GM19372 (cell line): ENCODE measurements at regions not wholly inside any gene's neighbourhood (a gene's known extent, or its start where the extent isn't known, plus 50 kb on each side); places are given as distances from the start of the nearest gene placed in this dataset.
"Not testable (repeated sequence)": the region's sequence is repeated elsewhere in the genome, so short reads cannot be mapped to it uniquely, and the experiment has no call there.

Source experiments
- ATAC-seq: cut with Tn5 transposase; IDR thresholded peaks from one replicate; pipeline ENCODE4 v1.9.1; 2021; ENCODE audit warnings: mild to moderate bottlenecking, low read depth, moderate library complexity; ENCODE audit not compliant: unreplicated experiment

DNA sequence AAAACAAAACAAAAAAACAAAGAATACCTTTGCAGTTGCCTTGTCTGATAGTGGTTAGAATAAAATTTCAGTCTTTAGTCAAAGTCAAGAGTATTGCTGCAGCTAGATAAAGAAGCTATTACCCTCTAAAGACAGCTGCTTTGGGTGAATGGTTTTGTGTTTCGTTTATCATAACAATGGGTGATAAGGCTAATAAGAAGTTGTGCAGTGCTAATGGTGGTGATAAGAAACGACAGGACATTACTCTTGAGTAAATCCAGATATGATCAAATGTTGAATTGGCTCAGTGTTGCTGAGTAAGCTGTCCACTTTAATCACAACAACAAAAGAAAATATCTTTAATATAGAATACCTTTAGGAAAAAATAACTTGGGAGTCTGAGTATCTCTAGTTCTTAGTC, 1825.3 kb downstream of the SLITRK5 start:
- no peak for ATAC-seq

DNA sequence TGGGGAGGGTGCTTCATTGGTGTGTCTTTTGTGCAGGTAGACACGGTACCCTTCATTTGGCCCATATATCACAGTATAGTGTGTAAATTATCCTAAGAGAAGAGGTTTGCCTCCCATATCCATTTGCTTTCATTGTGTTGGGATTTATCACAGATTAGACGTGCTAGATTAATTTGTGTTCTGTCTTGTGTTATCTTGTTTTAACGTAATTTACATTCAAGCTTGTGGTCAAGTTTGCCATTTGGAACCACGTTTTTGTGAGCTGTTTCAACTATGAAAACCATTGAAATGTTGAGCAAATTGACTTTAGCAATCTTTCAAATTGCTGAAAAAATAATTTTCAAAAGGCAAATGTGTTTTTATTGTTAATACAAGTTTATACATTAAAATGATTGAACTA, 1826.5 kb downstream of the SLITRK5 start:
- ATAC-seq = no peak

DNA sequence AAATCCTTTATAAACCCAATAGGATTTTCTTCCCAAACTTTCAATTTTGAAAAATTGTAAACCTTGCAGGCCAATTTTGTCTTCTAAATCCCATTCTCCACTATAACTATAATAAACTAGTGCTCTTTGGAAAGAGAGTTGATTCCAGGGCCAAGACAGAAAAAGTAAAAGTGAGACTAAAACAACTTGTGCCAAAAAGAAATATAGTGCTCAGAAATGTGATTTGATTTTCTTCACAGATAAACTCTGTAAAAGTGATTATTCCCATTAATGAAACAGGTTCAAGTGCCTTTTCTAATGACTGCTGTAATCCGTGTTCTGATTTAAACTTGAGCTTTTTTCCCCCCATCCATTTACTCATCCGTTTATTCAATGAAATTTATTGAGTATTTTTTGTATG, 1831.1 kb downstream of the SLITRK5 start:
- no peak for ATAC-seq

DNA sequence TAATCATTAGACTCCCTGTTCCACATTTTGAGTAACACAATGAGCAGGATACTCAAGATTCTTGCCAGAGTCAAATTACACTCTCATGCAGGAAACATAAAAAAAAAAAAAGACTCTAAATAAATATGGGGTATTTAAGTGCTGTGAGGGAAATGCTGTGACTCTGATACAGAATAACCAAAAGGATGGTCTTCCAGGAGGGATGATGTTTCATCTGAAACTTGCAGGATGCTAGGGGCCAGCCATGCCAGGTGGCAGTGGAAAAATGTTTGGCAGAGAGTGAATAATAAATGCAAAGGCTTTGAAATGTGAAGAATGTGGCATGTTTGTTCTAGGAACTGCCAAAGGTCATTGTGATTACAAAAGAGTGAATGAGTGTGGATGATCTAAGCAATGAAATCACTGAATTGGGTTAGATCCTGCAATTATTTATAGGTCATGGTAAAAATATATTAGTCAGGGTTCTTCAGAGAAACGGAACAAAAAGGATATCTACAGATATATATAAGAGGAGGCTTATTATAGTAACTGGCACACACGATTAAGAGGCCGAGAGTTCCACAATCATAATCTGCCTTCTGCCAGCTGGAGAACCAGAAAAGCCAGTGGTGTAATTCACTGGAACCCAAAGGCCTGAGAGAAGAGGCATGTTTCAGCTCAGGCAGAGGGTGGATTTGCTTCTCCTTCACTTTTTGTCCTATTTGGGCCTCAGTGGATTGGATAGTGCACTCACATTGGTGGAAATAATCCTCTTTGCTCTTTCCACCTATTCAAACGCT, 1832.8 kb upstream of the MIR17HG start:
- no peak for ATAC-seq

DNA sequence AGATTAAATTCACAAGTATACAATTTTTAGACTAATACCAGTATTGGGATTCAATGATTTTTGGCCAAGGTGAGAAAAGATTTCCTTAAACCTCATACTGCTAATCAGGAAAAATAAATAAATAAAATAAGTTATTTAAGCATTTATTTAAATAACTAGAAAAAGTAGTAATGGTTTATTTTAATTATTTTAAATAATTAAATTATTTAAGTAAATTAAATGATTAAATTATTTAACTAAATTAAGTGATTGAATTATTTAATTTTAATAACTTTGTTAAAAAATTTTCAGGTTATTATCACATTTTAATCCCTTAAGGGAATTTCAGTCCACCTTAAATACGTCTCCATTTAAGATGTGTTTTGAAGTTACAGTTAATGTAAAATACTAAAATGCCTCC, 1831.5 kb upstream of the MIR17HG start:
- no peak for ATAC-seq

DNA sequence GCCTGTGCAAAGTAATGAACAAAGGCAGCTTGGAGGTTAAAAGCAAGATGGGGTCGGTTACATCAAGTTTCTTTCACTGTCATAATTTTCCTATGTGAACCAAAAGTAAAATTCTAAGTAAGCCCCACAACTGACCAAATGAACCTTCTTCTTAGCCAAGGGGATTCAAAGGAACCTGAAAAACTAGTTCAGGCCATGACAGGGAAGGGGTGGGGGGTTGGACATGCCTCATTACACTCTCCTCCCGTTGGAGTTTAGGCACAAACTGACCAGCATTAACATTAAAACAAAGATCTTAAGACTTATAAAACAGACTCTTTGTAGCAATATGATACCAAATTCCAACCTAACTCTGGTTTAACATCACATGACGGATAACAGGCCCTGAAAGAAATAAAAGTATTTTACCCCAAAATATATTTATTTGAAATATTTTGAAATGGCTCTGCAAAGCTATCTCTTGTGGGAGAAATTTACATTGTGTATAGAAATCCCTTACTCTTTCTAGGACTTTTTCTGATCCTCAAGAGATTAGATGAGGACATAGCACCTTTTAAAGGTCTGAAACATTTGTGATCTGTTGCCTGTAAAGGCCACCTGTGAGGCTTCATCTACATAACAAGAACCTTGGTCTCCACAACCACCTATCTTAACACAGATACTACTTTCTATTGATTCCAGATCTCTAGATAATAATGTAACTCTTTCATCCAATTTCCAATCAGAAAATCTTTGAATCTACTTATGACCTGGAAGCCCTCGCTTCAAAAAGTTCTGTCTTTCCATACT, 1829.0 kb upstream of the MIR17HG start:
- ATAC-seq = no peak

DNA sequence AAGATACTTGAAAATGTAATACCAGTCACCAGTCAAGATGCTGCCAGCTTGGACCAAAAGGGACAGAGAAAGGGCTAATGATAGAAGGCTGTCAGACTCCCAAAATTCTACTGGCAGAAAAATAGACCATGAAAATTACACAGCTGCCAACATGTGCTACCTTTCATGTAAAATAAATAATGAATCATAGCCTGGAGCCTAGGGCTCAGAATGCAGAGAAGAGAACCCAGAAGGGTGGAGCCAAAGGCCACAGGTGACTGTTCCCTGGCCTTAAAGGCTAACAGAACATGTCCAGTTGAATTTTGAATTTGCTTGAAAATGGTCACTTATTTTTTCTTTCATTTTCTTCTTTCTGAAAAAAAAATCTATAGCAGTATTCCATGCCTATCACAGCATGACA, 1827.0 kb upstream of the MIR17HG start:
- no peak for ATAC-seq

DNA sequence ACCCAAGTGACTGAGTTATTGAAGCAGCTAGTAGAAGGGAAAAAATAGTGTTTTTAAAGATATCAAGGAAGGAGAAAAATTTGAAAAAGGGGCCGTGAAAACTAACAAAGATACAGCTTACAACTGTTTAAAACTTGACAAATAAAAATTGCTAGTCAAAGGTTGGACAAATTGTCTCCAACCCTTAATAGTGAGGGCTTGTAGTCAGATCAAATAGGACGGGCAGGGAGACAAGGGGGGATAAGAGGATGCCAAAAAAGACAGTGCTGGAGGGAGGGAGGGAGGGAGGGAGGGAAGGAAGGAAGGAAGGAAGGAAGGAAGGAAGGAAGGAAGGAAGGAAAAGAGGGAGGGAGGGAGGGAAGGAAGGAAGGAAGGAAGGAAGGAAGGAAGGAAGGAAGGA, 1825.8 kb upstream of the MIR17HG start:
- ATAC-seq = not testable (repeated sequence)

DNA sequence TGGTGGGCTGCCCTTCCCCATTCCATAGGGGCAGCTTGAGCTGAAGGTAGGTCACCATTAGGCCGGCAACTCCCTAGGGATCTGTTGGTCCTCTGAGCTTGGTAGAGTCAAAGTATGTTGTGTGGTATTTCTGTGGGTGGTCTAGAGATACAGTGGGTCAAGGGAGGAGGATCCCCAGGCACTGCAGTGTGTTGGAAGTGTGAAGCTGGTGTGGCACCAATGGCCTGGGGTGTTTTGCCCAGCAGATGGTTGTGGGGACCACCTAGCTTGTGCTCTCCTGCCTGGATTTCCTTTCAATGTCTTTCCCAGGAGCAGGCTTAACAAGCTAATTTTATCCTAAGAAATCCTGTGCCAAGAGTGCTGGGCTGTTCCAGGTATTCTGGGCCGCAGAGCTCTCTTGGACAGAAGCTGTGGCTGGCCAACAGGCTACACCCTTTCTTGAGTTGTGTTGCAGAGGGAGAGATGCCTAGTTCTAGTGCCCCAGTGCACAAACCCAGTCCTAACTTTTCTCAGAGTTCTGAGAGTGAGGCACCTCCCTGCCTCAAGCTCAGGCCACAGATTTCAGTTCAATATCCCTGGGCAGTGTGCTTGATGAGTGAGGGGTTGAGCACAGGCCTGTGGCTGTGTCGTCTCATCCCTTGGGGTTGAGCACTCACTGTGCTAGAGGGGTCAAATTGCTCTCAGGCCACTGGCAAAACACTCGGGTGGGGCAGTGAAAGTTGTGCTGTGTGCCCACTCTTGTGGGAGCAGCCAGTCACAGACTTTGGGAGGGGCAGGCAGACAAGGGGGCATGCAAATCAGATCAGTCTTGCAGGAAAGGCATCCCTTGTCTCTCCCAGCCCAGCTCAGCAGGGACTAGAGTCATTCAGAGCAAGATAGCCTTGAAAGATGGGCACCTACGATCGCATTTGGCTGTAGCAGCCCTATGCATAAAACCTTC, 1806.1 kb upstream of the MIR17HG start:
- no peak for ATAC-seq

DNA sequence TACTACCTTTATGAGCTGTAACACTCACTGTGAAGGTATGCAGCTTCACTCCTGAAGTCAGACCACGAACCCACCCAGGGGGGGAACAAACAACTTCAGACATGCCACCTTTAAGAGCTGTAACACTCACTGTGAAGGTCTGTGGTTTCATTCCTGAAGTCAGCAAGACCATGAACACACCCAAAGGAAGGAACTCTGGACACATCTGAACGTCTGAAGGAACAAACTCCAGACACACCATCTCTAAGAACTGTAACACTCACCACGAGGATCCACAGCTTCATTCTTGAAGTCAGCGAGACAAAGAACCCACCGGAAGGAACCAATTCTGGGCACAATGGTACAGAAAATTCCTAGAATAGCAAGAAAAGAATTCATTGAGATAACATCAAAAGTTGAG, 1796.5 kb upstream of the MIR17HG start:
- no peak for ATAC-seq

DNA sequence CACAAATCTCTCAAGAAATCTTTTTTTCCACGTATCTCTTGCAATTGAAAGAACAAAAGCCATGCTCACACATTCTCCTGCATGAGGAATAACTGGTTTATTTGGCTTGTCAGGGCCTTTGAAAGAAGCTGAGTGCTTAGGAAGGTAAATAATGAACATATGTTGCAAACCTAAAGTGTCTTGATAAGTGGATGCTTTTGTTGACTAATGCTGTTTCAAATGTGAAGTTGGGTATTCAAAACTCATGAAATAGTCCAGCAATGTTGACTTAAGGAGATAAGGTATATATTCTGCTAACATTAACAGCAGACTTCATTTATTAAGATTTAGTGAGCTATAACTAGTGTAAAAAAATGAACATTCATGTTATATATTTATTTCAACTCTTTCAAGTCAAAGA, 1792.7 kb upstream of the MIR17HG start:
- ATAC-seq = no peak

DNA sequence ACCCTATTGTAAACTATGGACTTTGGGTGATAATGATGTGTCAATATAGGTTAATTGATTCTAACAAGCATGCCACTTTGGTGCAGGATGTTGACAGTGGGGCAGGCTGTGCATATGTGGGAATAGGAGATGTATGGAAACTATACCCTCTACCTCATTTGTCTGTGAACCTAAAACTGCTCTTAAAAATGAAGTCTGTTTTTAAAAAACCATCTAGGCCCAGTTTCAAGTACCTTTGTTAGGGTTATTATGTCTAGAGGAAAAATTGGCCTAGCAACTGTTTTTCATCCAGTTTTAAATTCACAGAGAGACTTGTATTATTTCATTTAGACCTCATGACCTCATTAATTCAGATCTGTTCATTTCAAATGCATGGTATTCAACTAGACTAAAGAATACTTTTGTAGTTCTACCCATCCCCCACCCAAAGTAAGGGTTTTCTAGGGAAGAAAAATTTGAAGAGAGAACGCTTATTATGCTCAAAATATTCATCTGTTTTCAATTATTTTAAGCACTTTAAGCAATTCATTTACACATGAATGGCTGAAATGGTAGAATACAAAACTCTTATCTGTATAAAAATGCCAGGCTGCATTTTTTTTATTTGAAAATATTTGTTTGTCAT, 1781.9 kb upstream of the MIR17HG start:
- no peak for ATAC-seq

DNA sequence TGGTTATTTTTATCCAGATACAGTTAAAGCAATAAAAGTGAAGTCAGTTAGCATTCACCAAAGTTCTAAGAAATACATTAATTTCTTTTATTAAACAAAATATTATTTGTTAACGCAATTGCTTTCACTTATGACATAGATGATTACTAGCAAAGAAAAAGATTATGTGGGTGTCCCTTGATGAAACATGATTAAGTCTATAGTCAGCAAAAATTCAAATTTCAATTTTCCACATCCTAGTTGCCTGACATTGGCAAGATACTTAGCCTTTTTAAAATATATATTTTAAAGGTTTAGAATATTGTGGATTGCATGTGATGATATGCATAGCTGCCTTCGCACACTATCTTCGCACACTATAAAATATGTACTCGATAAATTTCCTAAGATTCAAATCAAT, 1780.5 kb upstream of the MIR17HG start:
- no peak for ATAC-seq

DNA sequence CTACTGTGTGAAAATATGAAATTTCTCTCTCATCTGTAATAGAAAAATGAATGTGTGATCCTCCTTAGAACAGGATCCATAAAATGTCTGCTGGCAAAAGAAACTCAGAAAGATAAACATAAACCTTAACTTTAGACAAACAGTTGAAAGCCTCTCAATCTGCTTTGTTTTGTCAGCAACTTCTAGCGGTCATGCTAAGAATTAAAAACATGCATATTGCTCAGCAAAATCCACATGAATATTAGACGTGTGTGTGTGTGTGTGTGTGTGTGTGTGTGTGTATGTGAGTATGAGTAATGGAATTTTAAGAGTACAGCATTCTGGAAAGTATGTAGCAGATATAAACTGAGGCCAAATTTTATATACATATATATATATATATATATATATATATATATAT, 1779.2 kb upstream of the MIR17HG start:
- ATAC-seq = no peak

DNA sequence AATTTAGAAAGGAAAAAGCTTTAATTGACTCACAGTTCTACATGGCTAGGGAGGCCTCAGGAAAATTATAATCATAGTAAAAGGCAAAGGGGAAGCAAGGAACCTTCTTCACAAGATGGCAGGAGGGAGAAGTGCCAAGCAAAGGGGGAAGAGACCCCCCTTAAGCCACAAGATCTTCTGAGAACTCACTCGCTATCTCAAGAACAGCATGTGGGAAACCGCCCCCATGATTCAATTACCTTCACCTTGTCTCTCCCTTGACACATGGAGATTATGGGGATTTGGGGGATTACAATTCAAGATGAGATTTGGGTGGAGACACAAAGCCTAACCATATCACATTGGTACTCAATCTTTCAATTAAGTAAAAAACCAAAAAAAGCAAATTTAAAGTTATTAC, 1778.7 kb upstream of the MIR17HG start:
- ATAC-seq = no peak

DNA sequence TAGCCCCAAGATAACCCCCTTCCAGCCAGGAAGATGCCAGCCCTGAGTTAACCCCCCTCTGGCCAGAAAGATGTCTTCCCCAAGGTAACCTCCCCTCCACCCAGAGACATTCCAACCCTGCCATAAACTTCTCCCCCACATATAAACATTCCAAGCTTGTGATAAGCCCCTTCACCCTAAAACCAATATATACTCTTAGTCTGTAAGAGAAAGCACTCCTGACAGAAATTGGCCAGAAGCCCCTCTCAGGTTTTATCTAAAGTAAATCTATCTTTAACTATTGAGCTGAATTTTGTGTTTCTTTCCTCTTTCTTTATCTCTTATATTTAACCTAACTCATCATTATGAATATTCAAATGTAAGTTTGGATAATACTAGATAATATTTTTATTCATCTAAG, 1775.8 kb upstream of the MIR17HG start:
- no peak for ATAC-seq

DNA sequence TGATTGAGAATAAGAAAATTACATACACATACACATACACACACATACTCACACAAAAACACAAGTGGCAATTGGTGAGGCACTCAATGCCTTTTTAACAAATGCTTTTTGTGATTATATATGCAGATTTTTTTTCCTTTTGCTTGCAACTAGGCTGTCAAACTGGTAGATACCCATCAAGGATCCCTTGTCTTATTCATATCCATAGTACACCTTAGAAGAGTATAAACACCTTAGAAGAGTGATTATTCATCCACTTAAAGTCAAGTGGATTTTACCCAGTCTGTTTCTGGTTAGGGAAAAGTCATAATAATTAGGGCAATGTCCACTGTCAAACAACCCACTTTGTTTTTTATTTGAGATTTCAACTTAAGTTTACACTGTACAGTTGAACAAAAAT, 1773.4 kb upstream of the MIR17HG start:
- no peak for ATAC-seq

DNA sequence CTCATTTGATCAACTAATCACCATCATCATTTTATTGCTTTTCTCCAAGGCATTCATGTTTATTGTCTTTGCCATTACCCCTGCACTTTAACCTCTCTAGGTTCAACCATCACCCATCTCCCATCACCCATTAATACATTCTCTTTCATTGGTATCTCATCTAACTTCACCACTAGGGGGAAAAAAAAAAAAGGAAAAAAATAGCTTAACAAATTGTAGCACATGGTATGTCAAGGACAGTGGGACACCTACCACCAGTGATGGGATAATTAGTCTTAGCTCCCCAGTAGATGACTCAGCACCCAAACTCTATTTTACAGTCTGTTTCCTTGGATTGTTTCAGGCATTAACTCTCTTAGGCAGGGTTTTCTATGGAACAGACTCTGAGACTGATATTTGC, 1770.2 kb upstream of the MIR17HG start:
- no peak for ATAC-seq

DNA sequence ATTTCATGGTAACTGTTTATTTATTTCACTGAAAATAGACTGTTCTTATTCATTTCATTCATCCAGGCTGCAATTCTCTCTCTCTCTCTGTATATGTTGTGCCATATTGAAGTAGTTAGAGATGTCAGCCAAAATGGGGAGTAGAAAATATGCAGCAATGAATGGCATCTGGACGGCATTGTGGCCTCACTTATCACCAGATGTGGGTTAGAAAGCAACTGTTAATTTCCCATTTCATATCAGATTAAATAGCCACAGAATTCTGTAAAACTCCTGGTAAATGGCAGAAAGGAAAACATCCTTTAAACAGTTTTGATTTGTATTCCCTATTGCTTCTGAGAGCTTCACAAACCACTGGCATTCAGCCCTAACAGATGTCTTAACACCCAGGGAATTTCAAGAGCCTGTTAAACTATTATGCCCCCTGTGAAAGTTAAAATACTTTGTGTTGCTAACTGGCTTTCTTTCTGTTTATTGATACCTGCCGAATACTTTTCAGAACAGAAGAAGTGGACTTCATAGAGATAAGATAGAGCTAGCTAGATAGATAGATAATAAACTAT, 1763.3 kb upstream of the MIR17HG start:
- ATAC-seq = no peak

DNA sequence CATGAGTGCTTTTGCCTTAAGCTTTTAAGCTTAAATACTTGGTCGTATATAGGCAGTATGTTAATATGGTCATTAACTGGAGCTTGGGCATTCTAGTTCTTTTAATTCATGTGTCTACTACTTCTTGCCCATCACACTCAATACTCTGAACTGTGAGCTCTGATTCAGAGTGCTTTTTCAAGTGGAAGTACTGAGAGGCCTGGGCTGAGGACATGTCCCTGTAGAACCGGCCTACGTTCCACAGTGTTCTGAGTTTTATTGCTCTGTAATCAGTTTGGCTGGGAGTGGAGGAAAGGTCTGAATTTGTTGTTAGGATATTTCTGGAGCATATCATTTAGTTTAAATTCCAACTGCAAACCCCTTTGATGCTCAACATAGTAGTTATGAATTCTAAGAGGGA, 1744.8 kb upstream of the MIR17HG start:
- ATAC-seq = no peak
